ENCODE measurements at regions not wholly inside any gene's neighbourhood (a gene's known extent, or its start where the extent isn't known, plus 50 kb on each side); places are given as distances from the start of the nearest gene placed in this dataset.

- TF ChIP-seq, protein P1, sequence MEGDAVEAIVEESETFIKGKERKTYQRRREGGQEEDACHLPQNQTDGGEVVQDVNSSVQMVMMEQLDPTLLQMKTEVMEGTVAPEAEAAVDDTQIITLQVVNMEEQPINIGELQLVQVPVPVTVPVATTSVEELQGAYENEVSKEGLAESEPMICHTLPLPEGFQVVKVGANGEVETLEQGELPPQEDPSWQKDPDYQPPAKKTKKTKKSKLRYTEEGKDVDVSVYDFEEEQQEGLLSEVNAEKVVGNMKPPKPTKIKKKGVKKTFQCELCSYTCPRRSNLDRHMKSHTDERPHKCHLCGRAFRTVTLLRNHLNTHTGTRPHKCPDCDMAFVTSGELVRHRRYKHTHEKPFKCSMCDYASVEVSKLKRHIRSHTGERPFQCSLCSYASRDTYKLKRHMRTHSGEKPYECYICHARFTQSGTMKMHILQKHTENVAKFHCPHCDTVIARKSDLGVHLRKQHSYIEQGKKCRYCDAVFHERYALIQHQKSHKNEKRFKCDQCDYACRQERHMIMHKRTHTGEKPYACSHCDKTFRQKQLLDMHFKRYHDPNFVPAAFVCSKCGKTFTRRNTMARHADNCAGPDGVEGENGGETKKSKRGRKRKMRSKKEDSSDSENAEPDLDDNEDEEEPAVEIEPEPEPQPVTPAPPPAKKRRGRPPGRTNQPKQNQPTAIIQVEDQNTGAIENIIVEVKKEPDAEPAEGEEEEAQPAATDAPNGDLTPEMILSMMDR (IDR thresholded peaks at IDR 0.05; ENCODE audit: low read depth, low read length, poor library complexity, severe bottlenecking), result no peak
- TF ChIP-seq EZH2phosphoT487 (IDR thresholded peaks at IDR 0.05; ENCODE audit: borderline replicate concordance, low read length), result no peak
Measured at GRCh38 chr18:5771343-5771742, 124.0 kb downstream of the TMEM200C start.

Data from DOHH2 (cell line).